ENCODE measurements at regions not wholly inside any gene's neighbourhood (a gene's known extent, or its start where the extent isn't known, plus 50 kb on each side); places are given as distances from the start of the nearest gene placed in this dataset.

DNA sequence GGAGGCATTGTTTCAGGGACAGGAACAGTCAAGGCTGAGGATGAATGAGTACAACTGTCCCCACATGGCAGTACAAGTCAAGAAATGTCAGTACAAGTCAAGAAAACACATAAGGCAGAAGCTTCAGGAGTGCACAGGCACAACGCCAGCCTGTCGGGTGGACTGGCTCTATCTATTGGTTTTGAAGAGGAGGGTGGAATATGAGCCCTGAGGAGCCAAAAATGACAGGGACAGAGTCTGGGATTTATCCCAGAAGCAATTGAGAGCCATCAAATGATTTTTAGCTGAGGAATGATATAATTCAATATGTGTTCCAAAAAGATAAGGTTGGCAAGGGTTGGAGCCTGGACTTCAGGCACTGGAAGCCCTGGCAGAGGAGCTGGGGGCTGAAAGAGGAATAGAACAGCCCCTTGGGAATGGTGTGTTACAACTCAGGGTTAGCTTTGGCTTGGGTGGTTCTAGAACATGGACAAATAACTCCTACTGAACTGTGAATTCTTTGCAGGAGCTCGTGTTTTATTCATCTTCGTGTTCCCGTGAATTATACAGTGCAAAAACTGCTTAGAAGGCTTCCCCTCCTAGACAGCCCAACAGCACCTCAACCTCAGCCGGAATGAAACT lies 425.7 kb upstream of the ARID1B start:
- no peak for TF ChIP-seq POLR2A (IDR thresholded peaks at IDR 0.05)
- TF ChIP-seq, protein P1, sequence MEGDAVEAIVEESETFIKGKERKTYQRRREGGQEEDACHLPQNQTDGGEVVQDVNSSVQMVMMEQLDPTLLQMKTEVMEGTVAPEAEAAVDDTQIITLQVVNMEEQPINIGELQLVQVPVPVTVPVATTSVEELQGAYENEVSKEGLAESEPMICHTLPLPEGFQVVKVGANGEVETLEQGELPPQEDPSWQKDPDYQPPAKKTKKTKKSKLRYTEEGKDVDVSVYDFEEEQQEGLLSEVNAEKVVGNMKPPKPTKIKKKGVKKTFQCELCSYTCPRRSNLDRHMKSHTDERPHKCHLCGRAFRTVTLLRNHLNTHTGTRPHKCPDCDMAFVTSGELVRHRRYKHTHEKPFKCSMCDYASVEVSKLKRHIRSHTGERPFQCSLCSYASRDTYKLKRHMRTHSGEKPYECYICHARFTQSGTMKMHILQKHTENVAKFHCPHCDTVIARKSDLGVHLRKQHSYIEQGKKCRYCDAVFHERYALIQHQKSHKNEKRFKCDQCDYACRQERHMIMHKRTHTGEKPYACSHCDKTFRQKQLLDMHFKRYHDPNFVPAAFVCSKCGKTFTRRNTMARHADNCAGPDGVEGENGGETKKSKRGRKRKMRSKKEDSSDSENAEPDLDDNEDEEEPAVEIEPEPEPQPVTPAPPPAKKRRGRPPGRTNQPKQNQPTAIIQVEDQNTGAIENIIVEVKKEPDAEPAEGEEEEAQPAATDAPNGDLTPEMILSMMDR (IDR thresholded peaks at IDR 0.05): no peak
- TF ChIP-seq POLR2AphosphoS5 (IDR thresholded peaks at IDR 0.05): no peak
- no peak for TF ChIP-seq EP300 (IDR thresholded peaks at IDR 0.05)

Data from sigmoid colon (tissue), 4 donors.